Fibroblast of villous mesenchyme (primary cell): ENCODE measurements at regions not wholly inside any gene's neighbourhood (a gene's known extent, or its start where the extent isn't known, plus 50 kb on each side); places are given as distances from the start of the nearest gene placed in this dataset.
"Not testable (repeated sequence)": the region's sequence is repeated elsewhere in the genome, so short reads cannot be mapped to it uniquely, and the experiment has no call there.

Source experiments
- DNase-seq: peaks from one replicate; pipeline ENCODE4 v3.0.0-alpha.2; 2010; ENCODE audit warnings: low read depth
- H3K4me3 ChIP-seq: 2 replicates; pipeline ENCODE4 v1.5.1; 2011; ENCODE audit warnings: low read depth, mild to moderate bottlenecking, low read length
- TF ChIP-seq, protein P1 (sequence below): IDR thresholded peaks from 2 replicates; pipeline ENCODE4 v1.5.1; 2012; ENCODE audit warnings: low read depth, mild to moderate bottlenecking, low read length; ENCODE audit not compliant: insufficient read depth

DNA sequence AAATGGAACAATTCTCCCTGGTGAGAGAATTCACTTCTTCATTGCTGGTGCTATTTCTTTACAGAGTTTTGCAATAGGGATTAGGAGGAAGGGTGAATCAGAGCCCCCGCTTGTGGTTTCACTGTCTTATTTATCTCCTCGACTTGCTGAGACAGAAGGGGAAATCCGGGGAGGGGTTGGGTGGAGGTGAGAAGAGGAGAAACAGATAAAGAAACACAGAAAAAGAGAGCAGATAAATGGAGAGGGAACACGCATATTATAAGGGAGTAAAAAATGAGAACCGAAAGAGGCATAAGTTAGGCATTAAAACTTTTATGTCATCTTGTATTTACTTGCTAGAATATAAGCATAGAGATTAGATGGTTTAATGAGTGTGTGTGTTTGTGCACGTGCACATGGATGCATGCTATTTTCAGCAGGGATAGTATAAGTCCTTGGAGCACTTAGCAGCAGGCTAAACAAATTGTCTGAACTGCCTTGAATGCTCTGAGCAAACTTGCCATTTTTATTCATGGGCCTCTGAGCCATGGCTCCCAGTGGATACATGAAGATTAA lies 105.0 kb downstream of the OLIG3 start:
- peak; percentile 28 for DNase-seq
- TF ChIP-seq, protein P1, sequence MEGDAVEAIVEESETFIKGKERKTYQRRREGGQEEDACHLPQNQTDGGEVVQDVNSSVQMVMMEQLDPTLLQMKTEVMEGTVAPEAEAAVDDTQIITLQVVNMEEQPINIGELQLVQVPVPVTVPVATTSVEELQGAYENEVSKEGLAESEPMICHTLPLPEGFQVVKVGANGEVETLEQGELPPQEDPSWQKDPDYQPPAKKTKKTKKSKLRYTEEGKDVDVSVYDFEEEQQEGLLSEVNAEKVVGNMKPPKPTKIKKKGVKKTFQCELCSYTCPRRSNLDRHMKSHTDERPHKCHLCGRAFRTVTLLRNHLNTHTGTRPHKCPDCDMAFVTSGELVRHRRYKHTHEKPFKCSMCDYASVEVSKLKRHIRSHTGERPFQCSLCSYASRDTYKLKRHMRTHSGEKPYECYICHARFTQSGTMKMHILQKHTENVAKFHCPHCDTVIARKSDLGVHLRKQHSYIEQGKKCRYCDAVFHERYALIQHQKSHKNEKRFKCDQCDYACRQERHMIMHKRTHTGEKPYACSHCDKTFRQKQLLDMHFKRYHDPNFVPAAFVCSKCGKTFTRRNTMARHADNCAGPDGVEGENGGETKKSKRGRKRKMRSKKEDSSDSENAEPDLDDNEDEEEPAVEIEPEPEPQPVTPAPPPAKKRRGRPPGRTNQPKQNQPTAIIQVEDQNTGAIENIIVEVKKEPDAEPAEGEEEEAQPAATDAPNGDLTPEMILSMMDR, result no peak
- H3K4me3 ChIP-seq, result no peak overlapping the region

DNA sequence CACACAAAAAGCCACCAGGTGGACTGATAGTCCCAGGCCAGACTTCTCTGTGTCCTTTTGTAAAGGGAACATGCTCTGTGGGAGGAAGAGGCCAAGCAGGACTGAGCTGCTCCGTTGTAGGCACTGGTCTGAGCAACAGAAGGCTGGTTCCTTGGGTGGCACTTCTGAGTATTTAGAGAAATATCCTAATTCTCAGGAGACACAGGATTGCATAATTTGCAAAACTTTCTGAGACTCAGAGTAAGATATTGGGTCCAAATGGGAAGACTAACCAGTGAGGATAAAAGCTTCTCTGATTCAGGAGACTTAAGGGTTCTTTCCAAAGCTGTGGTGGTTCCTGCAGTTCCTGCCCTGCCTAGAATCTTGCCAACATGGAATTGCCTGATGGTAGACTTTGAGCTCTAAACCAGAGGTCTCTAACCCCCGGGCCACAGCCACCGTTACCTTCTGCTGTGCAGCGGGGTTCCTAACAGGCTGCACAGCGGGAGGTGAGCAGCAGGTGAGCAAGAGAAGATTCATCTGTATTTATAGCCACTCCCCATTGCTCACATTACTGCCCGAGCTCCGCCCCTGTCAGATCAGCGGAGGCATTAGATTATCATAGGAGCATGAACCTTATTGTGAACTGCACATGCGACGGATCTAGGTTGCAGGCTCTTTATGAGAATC lies 107.0 kb downstream of the OLIG3 start:
- DNase-seq, result no peak
- no peak overlapping the region for H3K4me3 ChIP-seq
- TF ChIP-seq, protein P1, result no peak

DNA sequence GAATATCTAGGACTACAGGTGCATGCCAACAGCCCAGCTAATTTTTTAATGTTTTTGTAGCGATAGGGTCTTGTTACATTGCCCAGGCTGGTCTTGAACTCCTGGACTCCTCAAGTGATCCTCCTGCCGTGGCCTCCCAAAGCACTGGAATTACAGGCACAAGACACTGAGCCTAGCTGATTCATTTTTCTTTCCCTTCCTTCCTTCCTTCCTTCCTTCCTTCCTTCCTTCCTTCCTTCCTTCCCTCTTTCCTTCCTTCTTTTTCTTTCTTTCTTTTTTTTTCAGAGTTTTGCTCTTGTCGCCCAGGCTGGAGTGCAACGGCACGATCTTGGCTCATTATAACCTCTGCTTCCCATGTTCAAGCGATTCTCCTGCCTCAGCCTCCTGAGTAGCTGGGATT lies 110.9 kb downstream of the OLIG3 start:
- not testable (repeated sequence) for DNase-seq, H3K4me3 ChIP-seq

DNA sequence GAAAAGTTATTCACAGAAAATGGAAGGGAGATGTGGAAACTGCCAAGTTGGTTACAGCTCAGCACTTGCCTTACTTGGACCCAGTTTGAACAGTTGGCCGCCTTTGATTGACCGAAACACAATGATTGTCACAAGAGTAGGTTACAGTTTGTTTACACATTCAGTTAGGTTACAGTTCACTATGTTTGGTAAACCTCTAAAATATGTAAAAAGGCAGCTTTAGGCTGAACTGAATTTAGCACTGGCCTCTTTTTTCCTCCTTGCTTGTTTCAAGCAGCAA lies 116.2 kb downstream of the OLIG3 start:
- DNase-seq, result no peak
- H3K4me3 ChIP-seq, result no peak overlapping the region
- TF ChIP-seq, protein P1, result no peak

DNA sequence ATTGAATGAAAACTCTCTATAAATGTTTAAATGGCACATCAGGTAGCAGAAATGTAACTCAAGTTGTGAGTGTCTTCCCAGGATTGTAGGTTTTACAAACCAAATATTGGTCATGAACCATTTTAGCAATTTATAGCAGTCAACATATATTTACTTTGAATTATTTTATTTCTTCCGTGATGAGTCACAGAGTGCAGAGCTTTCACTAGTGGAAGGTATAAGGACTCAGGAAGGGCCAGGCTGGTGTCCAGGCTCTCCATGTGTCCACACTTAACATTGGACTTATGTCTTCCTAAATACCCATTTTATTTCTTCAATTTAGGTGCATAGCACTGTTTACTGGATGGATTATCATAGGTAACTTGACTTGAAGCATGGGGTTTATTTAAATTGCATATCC lies 120.9 kb downstream of the OLIG3 start:
- TF ChIP-seq, protein P1, result no peak
- DNase-seq, result no peak
- no peak overlapping the region for H3K4me3 ChIP-seq

DNA sequence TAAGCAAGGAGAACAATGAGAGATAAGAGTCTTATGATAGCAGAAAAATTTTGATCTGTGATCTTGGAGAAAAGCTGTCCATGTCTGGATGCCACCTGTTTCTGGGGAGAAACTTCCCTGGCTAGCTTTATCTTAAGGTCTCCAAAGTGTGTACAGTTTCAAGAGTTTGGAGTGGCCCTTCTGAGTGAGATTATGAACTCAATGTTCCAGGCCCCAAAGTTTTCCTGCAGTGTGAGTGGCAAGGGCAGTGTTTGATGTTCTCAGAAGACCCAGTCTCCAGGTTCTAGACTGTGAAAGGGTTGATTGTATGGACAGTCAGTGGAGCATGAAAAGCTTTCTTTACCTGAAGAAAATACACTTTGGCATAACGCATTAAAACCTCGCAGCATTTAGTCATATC lies 121.7 kb downstream of the OLIG3 start:
- DNase-seq, result no peak
- no peak overlapping the region for H3K4me3 ChIP-seq
- TF ChIP-seq, protein P1, result no peak

DNA sequence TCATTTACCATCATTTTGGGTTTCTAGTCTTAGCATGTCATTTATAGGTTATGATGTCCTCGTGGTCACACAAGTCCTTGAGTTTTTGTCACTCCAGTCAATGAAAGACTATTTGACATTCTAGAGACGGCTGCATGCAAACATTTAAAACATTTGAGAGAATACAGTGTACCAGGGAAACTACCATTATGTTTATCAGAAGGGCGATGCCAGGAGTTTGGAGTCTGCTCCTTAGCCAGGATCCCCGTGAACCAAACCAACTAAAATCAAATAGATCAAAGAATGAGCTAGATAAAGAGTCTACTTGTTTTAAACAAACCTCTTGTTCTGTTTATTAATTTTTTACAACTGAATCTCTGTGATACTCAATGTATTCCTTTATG lies 122.6 kb downstream of the OLIG3 start:
- H3K4me3 ChIP-seq, result no peak overlapping the region
- TF ChIP-seq, protein P1, result no peak
- DNase-seq, result no peak
